ENCODE measurements at regions not wholly inside any gene's neighbourhood (a gene's known extent, or its start where the extent isn't known, plus 50 kb on each side); places are given as distances from the start of the nearest gene placed in this dataset.
"Not testable (repeated sequence)": the region's sequence is repeated elsewhere in the genome, so short reads cannot be mapped to it uniquely, and the experiment has no call there.

GRCh38 chr7:123271856-123272255 lies 72.1 kb upstream of the SLC13A1 start:
- peaks cover 0 to 13% (median 3%) of the 10 kb centered on the region in 7 donors for H3K9me3 Mint-ChIP-seq
- no peaks in the 10 kb centered on the region for H3K4me1 Mint-ChIP-seq
- DNase-seq (no peak), ATAC-seq (ENCODE audit: low read depth in 2 of 2) (no peak)
- Histone ChIP-seq H3K4me1 (ENCODE audit: control insufficient read depth, insufficient read depth, low read length, poor library complexity, severe bottlenecking) (no peaks in the 10 kb centered on the region), H3K27me3 (ENCODE audit: control insufficient read depth, insufficient read depth, low read length) (no peaks in the 10 kb centered on the region), H3K27ac (ENCODE audit: insufficient read depth, low read length, poor library complexity, severe bottlenecking) (no peak overlapping the region), H3K9me3 (ENCODE audit: control insufficient read depth in 2 of 2, low read length in 2 of 2) (no peaks in the 10 kb centered on the region), H3K4me3 (ENCODE audit: low read depth, low read length) (no peak overlapping the region), H3K36me3 (ENCODE audit: control insufficient read depth, insufficient read depth, low read length) (no peaks in the 10 kb centered on the region)
- H3K36me3 Mint-ChIP-seq: no peaks in the 10 kb centered on the region
- no peak overlapping the region for H3K4me3 Mint-ChIP-seq
- H3K27me3 Mint-ChIP-seq: no peaks in the 10 kb centered on the region
- H3K27ac Mint-ChIP-seq: no peak overlapping the region

DNA sequence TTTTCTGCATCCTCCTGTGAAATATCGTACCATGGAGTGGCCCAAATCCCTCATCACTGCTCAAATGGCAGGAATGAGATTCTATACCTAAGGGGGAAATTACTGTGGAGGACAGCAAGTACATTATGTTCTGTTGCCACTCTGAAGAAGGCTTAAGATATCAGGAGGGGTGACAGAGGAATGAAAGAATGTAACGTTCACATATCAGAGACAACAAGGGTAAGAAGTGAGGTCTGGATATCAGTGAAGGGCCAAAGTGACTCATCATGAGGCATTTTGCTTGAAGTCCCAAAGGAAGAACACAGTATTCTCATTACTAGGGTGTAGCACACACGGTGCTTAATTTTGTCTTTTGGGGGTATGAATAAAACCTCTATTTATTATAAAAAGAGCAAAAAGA lies 71.5 kb upstream of the SLC13A1 start:
- H3K4me3 ChIP-seq (ENCODE audit: low read depth, low read length): no peak overlapping the region
- Mint-ChIP-seq H3K4me3 (no peak overlapping the region), H3K27me3 (no peaks in the 10 kb centered on the region), H3K27ac (no peak overlapping the region), H3K4me1 (no peaks in the 10 kb centered on the region), H3K9me3 (peaks cover 0 to 13% (median 3%) of the 10 kb centered on the region in 7 donors), H3K36me3 (no peaks in the 10 kb centered on the region)
- no peaks in the 10 kb centered on the region for H3K27me3 ChIP-seq (ENCODE audit: control insufficient read depth, insufficient read depth, low read length)
- no peaks in the 10 kb centered on the region for H3K9me3 ChIP-seq (ENCODE audit: control insufficient read depth in 2 of 2, low read length in 2 of 2)
- DNase-seq (no peak), ATAC-seq (ENCODE audit: low read depth in 2 of 2) (no peak)
- no peak overlapping the region for H3K27ac ChIP-seq (ENCODE audit: insufficient read depth, low read length, poor library complexity, severe bottlenecking)
- H3K36me3 ChIP-seq (ENCODE audit: control insufficient read depth, insufficient read depth, low read length): no peaks in the 10 kb centered on the region
- H3K4me1 ChIP-seq (ENCODE audit: control insufficient read depth, insufficient read depth, low read length, poor library complexity, severe bottlenecking): no peaks in the 10 kb centered on the region

GRCh38 chr7:123270570-123270969 lies 70.8 kb upstream of the SLC13A1 start:
- no peaks in the 10 kb centered on the region for H3K4me1 ChIP-seq (ENCODE audit: control insufficient read depth, insufficient read depth, low read length, poor library complexity, severe bottlenecking)
- H3K4me3 ChIP-seq (ENCODE audit: low read depth, low read length): no peak overlapping the region
- no peak overlapping the region for H3K27ac ChIP-seq (ENCODE audit: insufficient read depth, low read length, poor library complexity, severe bottlenecking)
- no peak for ATAC-seq (ENCODE audit: low read depth in 2 of 2)
- no peaks in the 10 kb centered on the region for H3K36me3 ChIP-seq (ENCODE audit: control insufficient read depth, insufficient read depth, low read length)
- H3K27ac Mint-ChIP-seq: no peak overlapping the region
- H3K27me3 Mint-ChIP-seq: no peaks in the 10 kb centered on the region
- no peak for DNase-seq
- no peaks in the 10 kb centered on the region for H3K9me3 ChIP-seq (ENCODE audit: control insufficient read depth in 2 of 2, low read length in 2 of 2)
- H3K9me3 Mint-ChIP-seq: peaks cover 0 to 13% (median 4%) of the 10 kb centered on the region in 7 donors
- H3K36me3 Mint-ChIP-seq: no peaks in the 10 kb centered on the region
- no peak overlapping the region for H3K4me3 Mint-ChIP-seq
- no peaks in the 10 kb centered on the region for H3K27me3 ChIP-seq (ENCODE audit: control insufficient read depth, insufficient read depth, low read length)
- H3K4me1 Mint-ChIP-seq: no peaks in the 10 kb centered on the region

DNA sequence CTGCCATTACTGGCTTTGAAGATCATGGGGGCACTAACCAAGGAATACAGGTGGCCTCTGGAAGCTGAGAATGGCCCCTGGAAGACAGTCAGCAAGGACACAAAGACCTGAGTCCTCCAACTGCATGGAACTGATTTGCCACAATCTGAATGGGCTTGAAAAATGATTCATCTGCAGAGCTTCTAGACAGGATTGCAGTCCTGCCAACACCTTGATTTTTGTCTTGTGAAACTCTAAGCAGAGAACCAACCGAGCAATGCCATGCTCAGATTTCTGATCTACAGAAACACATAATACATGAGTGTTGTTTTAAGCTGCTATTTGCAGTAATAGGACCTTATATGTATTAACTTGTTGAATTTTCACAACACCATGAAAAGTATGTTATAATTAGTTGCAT lies 66.1 kb upstream of the SLC13A1 start:
- no peaks in the 10 kb centered on the region for H3K27me3 Mint-ChIP-seq

DNA sequence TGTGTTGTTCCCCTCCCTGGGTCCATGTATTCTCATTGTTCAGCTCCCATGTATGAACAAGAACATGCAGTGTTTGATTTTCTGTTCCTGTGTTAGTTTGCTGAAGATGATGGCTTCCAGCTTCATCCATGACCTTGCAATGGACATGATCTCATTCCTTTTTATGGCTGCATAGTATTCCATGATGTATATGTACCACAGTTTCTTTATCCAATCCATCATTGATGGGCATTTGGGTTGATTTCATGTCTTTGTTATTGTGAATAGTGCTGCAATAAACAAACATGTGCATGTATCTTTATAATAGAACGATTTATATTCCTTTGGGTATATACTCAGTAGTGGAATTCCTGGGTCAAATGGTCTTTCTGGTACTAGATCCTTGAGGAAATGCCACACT lies 65.1 kb upstream of the SLC13A1 start:
- not testable (repeated sequence) for H3K9me3 ChIP-seq (ENCODE audit: control insufficient read depth in 2 of 2, low read length in 2 of 2); H3K27ac Mint-ChIP-seq; H3K36me3 Mint-ChIP-seq; H3K27ac ChIP-seq (ENCODE audit: insufficient read depth, low read length, poor library complexity, severe bottlenecking); H3K27me3 ChIP-seq (ENCODE audit: control insufficient read depth, insufficient read depth, low read length); H3K4me3 ChIP-seq (ENCODE audit: low read depth, low read length); H3K4me1 ChIP-seq (ENCODE audit: control insufficient read depth, insufficient read depth, low read length, poor library complexity, severe bottlenecking); DNase-seq; ATAC-seq (ENCODE audit: low read depth in 2 of 2); H3K36me3 ChIP-seq (ENCODE audit: control insufficient read depth, insufficient read depth, low read length); H3K4me1 Mint-ChIP-seq; H3K27me3 Mint-ChIP-seq; H3K4me3 Mint-ChIP-seq
- H3K9me3 Mint-ChIP-seq: peaks cover 0 to 18% (median 7%) of the 10 kb centered on the region in 7 donors

More for the DNA sequence above, 66.1 kb upstream of the SLC13A1 start:
- H3K4me3 ChIP-seq (ENCODE audit: low read depth, low read length): no peak overlapping the region
- H3K27ac ChIP-seq (ENCODE audit: insufficient read depth, low read length, poor library complexity, severe bottlenecking): no peak overlapping the region
- Mint-ChIP-seq H3K4me1 (no peaks in the 10 kb centered on the region), H3K36me3 (no peaks in the 10 kb centered on the region), H3K27ac (no peak overlapping the region), H3K4me3 (no peak overlapping the region), H3K9me3 (peaks cover 0 to 18% (median 7%) of the 10 kb centered on the region in 7 donors)
- H3K27me3 ChIP-seq (ENCODE audit: control insufficient read depth, insufficient read depth, low read length): no peaks in the 10 kb centered on the region
- ATAC-seq (ENCODE audit: low read depth in 2 of 2) (no peak), DNase-seq (no peak)
- no peaks in the 10 kb centered on the region for H3K36me3 ChIP-seq (ENCODE audit: control insufficient read depth, insufficient read depth, low read length)
- no peaks in the 10 kb centered on the region for H3K4me1 ChIP-seq (ENCODE audit: control insufficient read depth, insufficient read depth, low read length, poor library complexity, severe bottlenecking)
- H3K9me3 ChIP-seq (ENCODE audit: control insufficient read depth in 2 of 2, low read length in 2 of 2): no peaks in the 10 kb centered on the region

DNA sequence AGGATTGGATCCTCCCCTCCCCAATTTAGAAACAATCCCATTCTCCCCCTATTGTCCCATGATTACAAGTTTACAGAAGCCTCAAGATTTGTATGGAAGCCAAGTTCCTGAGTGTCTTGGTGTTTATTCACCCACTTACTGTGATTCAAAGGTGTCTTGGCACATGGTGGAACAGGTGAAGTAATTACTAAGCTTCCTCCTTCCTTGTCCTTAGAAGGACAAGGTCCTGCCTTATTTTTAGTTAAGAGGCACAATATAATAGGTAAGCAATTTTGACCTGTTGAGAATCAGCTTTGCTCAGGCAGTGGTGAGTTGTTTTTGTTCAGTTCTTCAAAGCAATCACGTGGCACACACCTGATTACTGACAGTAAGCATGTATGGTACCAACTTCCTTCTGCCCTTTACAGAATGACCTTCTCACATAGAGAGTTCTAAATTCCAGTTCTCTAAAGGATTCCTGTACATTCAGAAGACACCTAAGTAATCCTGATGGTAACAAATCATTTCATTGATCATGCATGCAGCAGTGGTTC lies 60.7 kb upstream of the SLC13A1 start:
- H3K36me3 Mint-ChIP-seq: no peaks in the 10 kb centered on the region
- no peaks in the 10 kb centered on the region for H3K27me3 Mint-ChIP-seq
- no peak for ATAC-seq (ENCODE audit: low read depth in 2 of 2)
- H3K9me3 Mint-ChIP-seq: peaks cover 1 to 19% (median 4%) of the 10 kb centered on the region in 7 donors
- no peaks in the 10 kb centered on the region for H3K9me3 ChIP-seq (ENCODE audit: control insufficient read depth in 2 of 2, low read length in 2 of 2)
- no peak overlapping the region for H3K27ac Mint-ChIP-seq
- H3K27me3 ChIP-seq (ENCODE audit: control insufficient read depth, insufficient read depth, low read length): no peaks in the 10 kb centered on the region
- DNase-seq: no peak
- no peak overlapping the region for H3K4me3 Mint-ChIP-seq
- H3K4me1 ChIP-seq (ENCODE audit: control insufficient read depth, insufficient read depth, low read length, poor library complexity, severe bottlenecking): no peaks in the 10 kb centered on the region
- no peaks in the 10 kb centered on the region for H3K4me1 Mint-ChIP-seq
- no peak overlapping the region for H3K27ac ChIP-seq (ENCODE audit: insufficient read depth, low read length, poor library complexity, severe bottlenecking)
- H3K4me3 ChIP-seq (ENCODE audit: low read depth, low read length): no peak overlapping the region
- no peaks in the 10 kb centered on the region for H3K36me3 ChIP-seq (ENCODE audit: control insufficient read depth, insufficient read depth, low read length)

- Histone ChIP-seq H3K27ac (ENCODE audit: insufficient read depth, low read length, poor library complexity, severe bottlenecking) (no peak overlapping the region), H3K4me3 (ENCODE audit: low read depth, low read length) (no peak overlapping the region), H3K4me1 (ENCODE audit: control insufficient read depth, insufficient read depth, low read length, poor library complexity, severe bottlenecking) (no peaks in the 10 kb centered on the region), H3K36me3 (ENCODE audit: control insufficient read depth, insufficient read depth, low read length) (no peaks in the 10 kb centered on the region), H3K27me3 (ENCODE audit: control insufficient read depth, insufficient read depth, low read length) (no peaks in the 10 kb centered on the region), H3K9me3 (ENCODE audit: control insufficient read depth in 2 of 2, low read length in 2 of 2) (no peaks in the 10 kb centered on the region)
- ATAC-seq (ENCODE audit: low read depth in 2 of 2) (no peak), DNase-seq (no peak)
- H3K36me3 Mint-ChIP-seq: no peaks in the 10 kb centered on the region
- H3K27me3 Mint-ChIP-seq: no peaks in the 10 kb centered on the region
- peaks cover 1 to 15% (median 3%) of the 10 kb centered on the region in 7 donors for H3K9me3 Mint-ChIP-seq
- H3K4me1 Mint-ChIP-seq: no peaks in the 10 kb centered on the region
- no peak overlapping the region for H3K27ac Mint-ChIP-seq
- H3K4me3 Mint-ChIP-seq: no peak overlapping the region
These were observed 60.0 kb upstream of the SLC13A1 start for GRCh38 chr7:123259759-123260158.
